Stimulated activated CD8-positive, alpha-beta memory T cell treated with anti-CD3 and anti-CD28 coated beads, Interleukin-2, amount 100 ng/mL, for 1 hour (primary cell): ENCODE measurements at regions not wholly inside any gene's neighbourhood (a gene's known extent, or its start where the extent isn't known, plus 50 kb on each side); places are given as distances from the start of the nearest gene placed in this dataset.

Experiments used
- DNase-seq, 2 donors: peaks; one replicate each; pipeline ENCODE4 v3.0.0-alpha.2; 2020; ENCODE audit warnings: low read depth in 2 of 2

GRCh38 chr5:54743581-54743980 lies 226.0 kb downstream of the SNX18 start:
- no peak for DNase-seq

GRCh38 chr5:54742417-54742891 lies 224.9 kb downstream of the SNX18 start:
- DNase-seq: no peak

- DNase-seq: no peak
Observed at GRCh38 chr5:54741711-54742110, 224.2 kb downstream of the SNX18 start.

GRCh38 chr5:54740141-54740540 lies 222.6 kb downstream of the SNX18 start:
- DNase-seq: no peak

- no peak for DNase-seq
Observed at GRCh38 chr5:54739371-54739770, 221.8 kb downstream of the SNX18 start.

- DNase-seq: no peak
Observed at GRCh38 chr5:54738973-54739367, 221.4 kb downstream of the SNX18 start.

GRCh38 chr5:54738118-54738972 lies 220.8 kb downstream of the SNX18 start:
- no peak for DNase-seq

- DNase-seq: no peak
Observed at GRCh38 chr5:54736003-54736797, 218.6 kb downstream of the SNX18 start.

- no peak for DNase-seq
Observed at GRCh38 chr5:54733101-54733500, 215.5 kb downstream of the SNX18 start.

- DNase-seq: no peak
Observed at GRCh38 chr5:54732108-54732507, 214.5 kb downstream of the SNX18 start.

- DNase-seq: no peak
Observed at GRCh38 chr5:54728588-54728915, 211.0 kb downstream of the SNX18 start.

GRCh38 chr5:54727874-54728587 lies 210.5 kb downstream of the SNX18 start:
- no peak for DNase-seq

- DNase-seq: no peak
Observed at GRCh38 chr5:54725391-54726280, 208.1 kb downstream of the SNX18 start.

- DNase-seq: no peak
Observed at GRCh38 chr5:54722846-54723433, 205.4 kb downstream of the SNX18 start.

GRCh38 chr5:54721951-54722654 lies 204.5 kb downstream of the SNX18 start:
- no peak for DNase-seq

- DNase-seq: no peak
Observed at GRCh38 chr5:54721116-54721515, 203.6 kb downstream of the SNX18 start.

GRCh38 chr5:54720341-54720740 lies 202.8 kb downstream of the SNX18 start:
- DNase-seq: no peak

GRCh38 chr5:54719384-54720283 lies 202.1 kb downstream of the SNX18 start:
- DNase-seq: no peak

GRCh38 chr5:54718656-54719055 lies 201.1 kb downstream of the SNX18 start:
- no peak for DNase-seq
